Vagina (tissue), 2 donors: ENCODE measurements at regions not wholly inside any gene's neighbourhood (a gene's known extent, or its start where the extent isn't known, plus 50 kb on each side); places are given as distances from the start of the nearest gene placed in this dataset.

Experiments used
- DNase-seq, 2 donors: peaks; one replicate each; pipeline ENCODE4 v3.0.0-alpha.2; 2017; ENCODE audit errors: extremely low spot score in 2 of 2
- H3K27ac ChIP-seq: fragments of 200-600 bp; sonication (generic); one replicate; pipeline ENCODE4 v1.5.1; 2019
- H3K27me3 ChIP-seq: fragments of 200-600 bp; sonication (generic); one replicate; pipeline ENCODE4 v1.5.1; 2019
- H3K36me3 ChIP-seq, 2 donors: fragments of 200-600 bp; sonication (generic); one replicate each; pipeline ENCODE4 v1.5.1; 2017 to 2019
- H3K4me1 ChIP-seq: fragments of 200-600 bp; sonication (generic); one replicate; pipeline ENCODE4 v1.5.1; 2019
- H3K4me3 ChIP-seq, 2 donors: fragments of 200-600 bp; sonication (generic); 1 replicate in 1 of 2; 2 replicates in 1 of 2; pipeline ENCODE4 v1.5.1; 2016 to 2019
- H3K9me3 ChIP-seq: fragments of 200-600 bp; sonication (generic); one replicate; pipeline ENCODE4 v1.5.1; 2019
- POLR2A ChIP-seq, 2 donors: fragments of 450-650 bp; IDR thresholded peaks; one replicate each; pipeline ENCODE4 v1.6.1; 2017; ENCODE audit warnings: antibody characterized with exemption in 2 of 2, mild to moderate bottlenecking in 2 of 2, moderate library complexity in 2 of 2
- POLR2AphosphoS5 ChIP-seq, 2 donors: sonication (generic); formaldehyde crosslinking; IDR thresholded peaks; one replicate each; pipeline ENCODE4 v1.9.0; 2017; ENCODE audit warnings: antibody characterized with exemption in 2 of 2, mild to moderate bottlenecking in 2 of 2, low read depth in 1 of 2; ENCODE audit not compliant: insufficient read depth in 1 of 2
- intact Hi-C: fragments of 100-400 bp; cut with DNase I; formaldehyde crosslinking; loops from one replicate; pipeline ENCODE4 v1.15.1; 2023
- TF ChIP-seq, protein P1 (sequence below), 3 experiments: fragments of 450-650 bp in 2 of 3; fragments of 200-600 bp in 1 of 3; sonication (generic) in 1 of 3; IDR thresholded peaks; one replicate each; pipeline ENCODE4 v1.5.1; 2017 to 2019; ENCODE audit warnings: antibody characterized with exemption in 3 of 3, mild to moderate bottlenecking in 2 of 3, moderate library complexity in 2 of 3

DNA sequence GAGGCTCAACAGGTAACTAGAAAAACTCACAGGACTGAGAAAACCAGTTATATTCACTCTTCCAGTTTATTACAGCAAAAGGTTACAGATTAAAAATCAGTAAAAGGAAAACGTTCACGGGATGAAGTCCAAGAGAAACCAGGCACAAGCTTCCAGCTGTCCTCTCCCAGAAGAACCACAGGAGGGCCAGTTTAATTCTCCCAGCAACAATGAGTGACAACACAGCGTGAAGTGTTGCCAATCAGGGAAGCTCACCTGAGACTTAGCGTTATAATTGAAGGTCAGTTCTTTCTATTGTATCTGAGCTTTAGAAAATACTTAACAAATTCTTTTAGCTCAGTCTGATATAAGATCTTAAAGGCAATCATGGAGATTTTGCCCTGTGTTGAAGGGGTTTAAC lies 65.2 kb upstream of the TNR start:
- Histone ChIP-seq H3K4me3 (no peak overlapping the region), H3K4me1 (no peaks in the 10 kb centered on the region), H3K27ac (no peak overlapping the region), H3K36me3 (no peaks in the 10 kb centered on the region), H3K27me3 (no peaks in the 10 kb centered on the region), H3K9me3 (no peaks in the 10 kb centered on the region)
- intact Hi-C loops = no loop called here
- TF ChIP-seq POLR2A (IDR thresholded peaks at IDR 0.05) (no peak), POLR2AphosphoS5 (IDR thresholded peaks at IDR 0.05; ENCODE audit: insufficient read depth in 1 of 2, low read depth in 1 of 2) (no peak)
- TF ChIP-seq, protein P1, sequence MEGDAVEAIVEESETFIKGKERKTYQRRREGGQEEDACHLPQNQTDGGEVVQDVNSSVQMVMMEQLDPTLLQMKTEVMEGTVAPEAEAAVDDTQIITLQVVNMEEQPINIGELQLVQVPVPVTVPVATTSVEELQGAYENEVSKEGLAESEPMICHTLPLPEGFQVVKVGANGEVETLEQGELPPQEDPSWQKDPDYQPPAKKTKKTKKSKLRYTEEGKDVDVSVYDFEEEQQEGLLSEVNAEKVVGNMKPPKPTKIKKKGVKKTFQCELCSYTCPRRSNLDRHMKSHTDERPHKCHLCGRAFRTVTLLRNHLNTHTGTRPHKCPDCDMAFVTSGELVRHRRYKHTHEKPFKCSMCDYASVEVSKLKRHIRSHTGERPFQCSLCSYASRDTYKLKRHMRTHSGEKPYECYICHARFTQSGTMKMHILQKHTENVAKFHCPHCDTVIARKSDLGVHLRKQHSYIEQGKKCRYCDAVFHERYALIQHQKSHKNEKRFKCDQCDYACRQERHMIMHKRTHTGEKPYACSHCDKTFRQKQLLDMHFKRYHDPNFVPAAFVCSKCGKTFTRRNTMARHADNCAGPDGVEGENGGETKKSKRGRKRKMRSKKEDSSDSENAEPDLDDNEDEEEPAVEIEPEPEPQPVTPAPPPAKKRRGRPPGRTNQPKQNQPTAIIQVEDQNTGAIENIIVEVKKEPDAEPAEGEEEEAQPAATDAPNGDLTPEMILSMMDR (IDR thresholded peaks at IDR 0.05) = no peak
- no peak for DNase-seq

DNA sequence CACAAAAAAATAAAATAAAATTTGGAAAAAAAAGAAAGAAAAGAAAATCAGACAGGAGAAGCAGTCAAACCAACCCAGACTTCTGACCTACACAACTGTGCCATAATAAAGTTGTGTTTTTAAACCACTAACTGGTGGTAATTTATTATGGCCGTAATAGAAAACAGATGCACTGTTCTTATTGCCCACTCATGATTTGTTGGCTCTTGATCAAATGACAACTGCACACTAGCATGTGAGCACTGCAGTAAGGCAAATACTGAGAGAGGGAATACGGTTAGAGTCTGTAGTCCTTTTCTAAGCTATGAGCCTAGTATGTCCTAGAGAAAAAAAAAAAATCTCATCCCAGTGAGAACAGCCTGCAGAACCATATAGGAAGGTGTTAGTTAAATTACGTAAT lies 61.2 kb upstream of the TNR start:
- intact Hi-C loops = no loop called here
- no peak overlapping the region for H3K4me3 ChIP-seq
- no peaks in the 10 kb centered on the region for H3K27me3 ChIP-seq
- H3K27ac ChIP-seq = no peak overlapping the region
- no peaks in the 10 kb centered on the region for H3K9me3 ChIP-seq
- H3K4me1 ChIP-seq = no peaks in the 10 kb centered on the region
- no peak for DNase-seq
- no peak for TF ChIP-seq POLR2AphosphoS5 (IDR thresholded peaks at IDR 0.05; ENCODE audit: insufficient read depth in 1 of 2, low read depth in 1 of 2)
- TF ChIP-seq, protein P1 (IDR thresholded peaks at IDR 0.05) = no peak
- no peak for TF ChIP-seq POLR2A (IDR thresholded peaks at IDR 0.05)
- no peaks in the 10 kb centered on the region for H3K36me3 ChIP-seq

DNA sequence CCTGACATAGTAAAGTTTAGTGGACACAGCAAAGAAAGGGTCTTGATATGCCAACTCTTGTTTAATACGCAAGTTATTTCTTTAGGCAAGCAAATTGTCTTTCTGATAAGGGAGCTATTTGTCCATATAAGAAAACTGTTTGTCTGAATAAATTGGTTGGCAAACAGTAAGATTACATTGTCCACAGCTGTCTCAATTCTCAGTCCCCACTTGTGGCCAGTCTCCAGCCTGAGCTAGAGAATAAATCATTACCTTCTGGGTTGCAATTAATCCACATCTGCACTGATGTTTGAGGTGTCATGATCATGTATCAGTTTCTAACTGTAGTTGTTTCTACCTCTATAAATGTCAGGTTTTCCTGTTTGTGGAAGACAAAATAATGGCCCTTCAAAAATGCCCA lies 60.0 kb upstream of the TNR start:
- no peaks in the 10 kb centered on the region for H3K27me3 ChIP-seq
- TF ChIP-seq POLR2AphosphoS5 (IDR thresholded peaks at IDR 0.05; ENCODE audit: insufficient read depth in 1 of 2, low read depth in 1 of 2) = no peak
- no peak for TF ChIP-seq POLR2A (IDR thresholded peaks at IDR 0.05)
- TF ChIP-seq, protein P1 (IDR thresholded peaks at IDR 0.05) = no peak
- no peaks in the 10 kb centered on the region for H3K4me1 ChIP-seq
- no peaks in the 10 kb centered on the region for H3K36me3 ChIP-seq
- no peak for DNase-seq
- H3K27ac ChIP-seq = no peak overlapping the region
- no peak overlapping the region for H3K4me3 ChIP-seq
- intact Hi-C loops = no loop called here
- H3K9me3 ChIP-seq = no peaks in the 10 kb centered on the region

DNA sequence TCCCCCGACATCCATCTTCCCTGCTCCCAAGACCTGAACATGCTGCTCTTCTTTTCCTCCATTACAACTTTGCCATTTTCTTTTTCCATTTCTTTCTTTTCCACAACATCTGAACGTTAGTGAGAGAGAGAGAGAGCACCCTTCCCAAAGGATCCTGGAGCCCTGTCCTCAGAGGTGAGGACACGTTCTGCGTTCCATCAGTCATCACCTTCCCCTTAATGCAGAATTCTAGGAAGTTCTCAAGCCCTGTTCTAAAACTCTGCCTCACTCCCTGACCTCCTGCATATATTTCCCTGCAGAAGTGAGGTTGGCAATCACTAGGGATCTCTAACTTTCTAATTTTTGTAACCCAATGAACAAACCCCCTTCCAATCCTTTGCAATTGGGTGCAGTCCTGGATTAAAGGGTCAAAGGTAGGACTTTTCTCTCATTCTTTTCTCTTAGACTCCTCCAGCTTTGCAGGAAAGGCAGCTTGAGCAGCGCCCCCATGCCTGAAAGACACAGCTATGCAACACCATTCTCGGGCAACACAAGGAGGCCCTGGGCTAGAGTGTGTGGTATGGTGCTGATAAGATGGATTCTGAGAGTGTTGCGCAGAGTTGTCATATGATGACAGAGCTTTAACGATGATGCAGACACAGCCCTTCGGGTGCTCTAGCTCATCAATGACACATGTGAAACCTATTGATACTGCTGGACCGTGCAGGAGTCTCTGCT lies 59.2 kb upstream of the TNR start:
- Histone ChIP-seq H3K4me1 (no peaks in the 10 kb centered on the region), H3K9me3 (no peaks in the 10 kb centered on the region), H3K4me3 (no peak overlapping the region), H3K27me3 (no peaks in the 10 kb centered on the region), H3K27ac (no peak overlapping the region), H3K36me3 (no peaks in the 10 kb centered on the region)
- no peak for TF ChIP-seq POLR2AphosphoS5 (IDR thresholded peaks at IDR 0.05; ENCODE audit: insufficient read depth in 1 of 2, low read depth in 1 of 2)
- TF ChIP-seq, protein P1 (IDR thresholded peaks at IDR 0.05) = no peak
- DNase-seq = no peak
- intact Hi-C loops = no loop called here

DNA sequence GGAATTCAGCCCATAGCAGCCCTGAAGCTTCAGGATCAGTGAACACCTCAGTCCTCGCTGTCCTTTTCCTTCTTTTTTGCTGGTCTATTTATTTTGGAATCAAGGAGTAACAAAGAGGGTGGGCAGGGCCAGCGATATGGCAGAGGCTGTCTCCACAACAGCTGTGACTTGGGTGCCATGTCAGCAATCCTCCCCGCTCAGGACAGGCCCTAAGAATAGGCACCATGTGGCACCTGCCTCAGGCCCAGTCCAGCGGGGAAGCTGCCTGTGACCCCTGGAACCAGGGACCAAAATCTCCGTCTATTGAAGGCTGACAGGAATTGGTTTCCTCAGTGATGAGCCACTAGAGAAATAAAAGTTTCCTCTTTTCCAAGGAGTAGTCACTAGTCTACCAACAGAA lies 58.6 kb upstream of the TNR start:
- Histone ChIP-seq H3K36me3 (no peaks in the 10 kb centered on the region), H3K4me3 (no peak overlapping the region)

More for the DNA sequence above, 58.6 kb upstream of the TNR start:
- Histone ChIP-seq H3K4me1 (no peaks in the 10 kb centered on the region), H3K9me3 (no peaks in the 10 kb centered on the region), H3K27me3 (no peaks in the 10 kb centered on the region), H3K27ac (no peak overlapping the region)
- intact Hi-C loops = no loop called here
- DNase-seq = no peak
- no peak for TF ChIP-seq POLR2A (IDR thresholded peaks at IDR 0.05)
- TF ChIP-seq POLR2AphosphoS5 (IDR thresholded peaks at IDR 0.05; ENCODE audit: insufficient read depth in 1 of 2, low read depth in 1 of 2) = no peak
